ENCODE measurements at regions not wholly inside any gene's neighbourhood (a gene's known extent, or its start where the extent isn't known, plus 50 kb on each side); places are given as distances from the start of the nearest gene placed in this dataset.

- TF ChIP-seq POLR2A (IDR thresholded peaks at IDR 0.05; ENCODE audit: low read depth, low read length) = no peak
- TF ChIP-seq CEBPB (IDR thresholded peaks at IDR 0.05; ENCODE audit: low read depth, low read length) = no peak
- TF ChIP-seq CTCF (conservative IDR thresholded peaks at IDR 0.05; ENCODE audit: low read depth, low read length) = no peak
- TF ChIP-seq CHD1 (IDR thresholded peaks at IDR 0.05; ENCODE audit: low read depth, low read length) = no peak
- TF ChIP-seq MAFK (IDR thresholded peaks at IDR 0.05; ENCODE audit: low read depth, low read length) = no peak
- no peak for TF ChIP-seq RAD21 (IDR thresholded peaks at IDR 0.05; ENCODE audit: low read length)
- TF ChIP-seq ELK1 (IDR thresholded peaks at IDR 0.05; ENCODE audit: borderline replicate concordance, low read depth, low read length) = no peak
- TF ChIP-seq BHLHE40 (IDR thresholded peaks at IDR 0.05; ENCODE audit: low read depth, low read length) = no peak
- TF ChIP-seq RFX5 (IDR thresholded peaks at IDR 0.05; ENCODE audit: low read depth, low read length) = no peak
Observed at GRCh38 chr14:65170318-65170717, 68.0 kb upstream of the MAX start.

All from IMR-90 (cell line).